Smooth muscle cell of the brain vasculature (primary cell): ENCODE measurements at regions not wholly inside any gene's neighbourhood (a gene's known extent, or its start where the extent isn't known, plus 50 kb on each side); places are given as distances from the start of the nearest gene placed in this dataset.
"Not testable (repeated sequence)": the region's sequence is repeated elsewhere in the genome, so short reads cannot be mapped to it uniquely, and the experiment has no call there.

Source experiments
- DNase-seq: peaks from one replicate; pipeline ENCODE4 v3.0.0-alpha.2; 2012; ENCODE audit warnings: low read depth, low spot score

DNA sequence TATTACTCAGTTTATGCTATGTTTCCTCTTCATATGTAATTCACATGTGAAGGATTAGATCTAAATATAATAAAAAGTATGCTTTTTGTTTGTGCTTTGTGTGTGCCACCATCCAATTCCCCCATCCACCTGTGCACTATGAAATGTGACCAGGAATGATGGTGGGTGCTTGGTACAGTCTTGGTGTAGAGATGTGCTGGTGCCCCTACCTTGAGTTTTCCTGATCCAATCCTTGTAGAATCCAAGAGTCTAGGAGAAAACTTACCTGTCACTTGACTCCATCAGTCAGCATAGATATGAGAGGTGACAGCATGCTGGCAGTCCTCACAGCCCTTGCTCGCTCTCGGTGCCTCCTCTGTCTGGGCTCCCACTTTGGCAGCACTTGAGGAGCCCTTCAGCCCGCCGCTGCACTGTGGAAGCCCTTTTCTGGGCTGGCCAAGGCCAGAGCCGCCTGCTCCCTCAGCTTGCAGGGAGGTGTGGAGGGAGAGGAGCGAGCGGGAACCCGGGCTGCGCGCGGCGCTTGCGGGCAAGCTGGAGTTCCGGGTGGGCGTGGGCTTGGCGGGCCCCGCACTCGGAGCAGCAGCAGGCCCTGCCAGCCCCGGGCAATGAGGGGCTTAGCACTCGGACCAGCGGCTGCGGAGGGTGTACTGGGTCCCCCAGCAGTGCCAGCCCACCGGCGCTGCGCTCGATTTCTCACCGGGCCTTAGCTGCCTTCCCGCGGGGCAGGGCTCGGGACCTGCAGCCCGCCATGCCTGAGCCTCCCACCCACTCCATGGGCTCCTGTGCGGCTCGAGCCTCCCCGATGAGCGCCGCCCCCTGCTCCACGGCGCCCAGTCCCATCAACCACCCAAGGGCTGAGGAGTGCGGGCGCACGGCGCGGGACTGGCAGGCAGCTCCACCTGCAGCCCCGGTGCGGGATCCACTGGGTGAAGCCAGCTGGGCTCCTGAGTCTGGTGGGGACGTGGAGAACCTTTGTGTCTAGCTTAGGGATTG lies 874.7 kb downstream of the PLA2G4A start:
- DNase-seq, result not testable (repeated sequence)

DNA sequence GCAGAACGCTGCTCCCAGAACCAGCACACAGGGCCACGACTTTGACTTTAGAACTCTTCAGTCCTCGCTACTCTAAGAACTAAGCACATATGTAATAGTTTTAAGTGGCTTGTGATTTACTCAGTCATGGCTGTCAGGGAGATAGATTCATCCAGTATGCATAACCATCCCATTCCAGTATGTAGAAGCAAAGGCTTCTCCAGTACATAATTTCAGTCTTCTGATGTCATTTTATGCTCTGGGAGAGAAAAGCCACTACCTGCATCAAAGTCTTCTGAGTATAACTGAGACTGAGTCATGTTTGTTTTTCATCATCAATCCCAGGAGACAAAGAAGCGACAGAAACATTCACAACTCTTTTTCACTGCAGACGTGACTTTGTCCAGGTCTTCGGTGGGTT lies 885.7 kb downstream of the PLA2G4A start:
- no peak for DNase-seq

DNA sequence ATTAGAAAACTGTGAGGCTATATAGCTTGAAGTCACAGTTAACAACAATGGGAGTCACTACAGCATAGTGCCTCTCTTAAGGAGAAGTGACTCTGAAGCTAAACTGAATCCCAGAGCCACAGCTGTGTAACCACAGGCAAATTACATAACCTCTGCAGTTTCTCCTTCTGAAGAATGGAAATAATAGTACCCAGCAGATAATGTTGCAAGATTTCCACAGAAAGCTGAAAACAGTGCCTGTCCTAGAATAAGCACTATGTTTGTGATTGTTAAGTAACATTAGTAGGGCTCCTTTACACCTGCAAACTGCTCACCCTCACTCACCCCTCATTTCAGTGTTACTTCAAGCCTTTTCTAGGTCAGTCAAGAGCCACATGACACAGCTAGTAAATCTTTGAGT lies 886.7 kb downstream of the PLA2G4A start:
- no peak for DNase-seq

DNA sequence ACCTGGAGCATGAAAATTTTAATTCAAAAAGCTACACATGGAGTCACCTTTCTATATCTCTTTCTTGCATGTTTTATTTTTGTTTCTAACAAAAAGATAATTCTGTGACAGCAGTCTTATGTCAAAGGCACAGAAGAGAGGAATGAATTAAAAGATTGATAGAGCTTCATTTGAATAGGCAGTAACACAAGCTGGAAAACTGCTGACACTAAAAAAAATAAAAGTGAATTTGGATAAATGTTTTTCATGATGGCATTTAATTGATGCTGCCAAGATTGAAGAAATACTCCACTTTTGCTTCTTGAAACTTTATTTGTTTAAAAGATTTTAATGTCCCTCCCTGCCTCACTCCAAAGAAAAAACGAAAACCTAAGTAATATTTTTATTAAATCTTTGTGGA lies 887.4 kb downstream of the PLA2G4A start:
- no peak for DNase-seq

DNA sequence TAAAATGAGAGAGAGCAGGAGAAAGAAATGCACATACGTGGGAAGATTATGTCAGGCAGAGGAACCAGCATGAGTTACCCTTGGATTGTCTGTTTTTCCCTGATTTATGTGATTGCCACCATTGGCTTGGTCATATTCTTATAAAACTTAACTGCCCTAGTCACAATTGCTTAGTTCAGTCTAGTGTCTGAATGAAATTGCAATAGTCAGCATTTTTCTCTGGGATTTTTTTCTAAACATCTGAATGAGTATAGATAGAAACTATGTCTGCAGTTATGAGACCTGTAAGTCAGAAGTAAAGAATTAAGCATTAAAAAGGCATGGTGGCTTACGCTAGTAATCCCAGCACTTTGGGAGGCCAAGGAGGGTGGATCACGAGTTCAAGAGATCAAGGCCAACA lies 889.8 kb downstream of the PLA2G4A start:
- DNase-seq, result no peak

DNA sequence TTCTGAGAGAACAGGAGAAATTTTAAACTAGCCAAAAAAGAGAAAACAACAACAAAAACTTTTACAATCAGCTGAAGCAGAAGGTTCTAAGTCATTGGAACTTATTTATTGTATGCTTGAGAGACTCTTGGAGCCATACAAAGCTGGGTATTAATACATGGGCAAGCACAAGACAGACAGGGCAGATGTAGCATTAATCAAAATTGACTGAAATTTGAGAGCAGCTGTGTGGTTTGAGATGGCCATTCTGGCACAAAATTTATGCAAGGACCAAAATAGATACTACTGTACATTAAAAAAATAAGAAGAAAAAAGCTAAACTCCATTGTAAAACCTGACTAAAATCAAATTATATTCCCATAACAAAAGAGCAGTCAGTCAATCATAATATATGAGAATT lies 892.5 kb downstream of the PLA2G4A start:
- DNase-seq, result no peak

DNA sequence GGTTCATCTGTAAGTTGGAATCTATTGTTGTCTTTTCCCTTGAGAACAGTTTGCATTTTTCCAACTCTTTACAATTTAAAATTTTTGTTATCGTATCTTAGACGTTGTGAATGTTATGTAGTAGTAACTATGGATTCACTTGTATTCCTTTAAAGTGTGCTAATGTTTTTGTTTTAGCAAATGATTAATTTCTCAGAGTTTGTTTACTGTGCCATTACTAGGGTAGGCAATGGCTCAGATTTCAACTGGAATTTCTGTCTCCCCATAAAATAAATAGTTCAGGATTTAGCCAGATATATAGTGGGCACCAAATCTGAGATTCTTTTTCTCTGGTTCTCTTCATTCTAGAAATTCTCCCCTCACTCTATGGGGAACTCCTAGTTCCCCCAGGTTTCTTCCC lies 896.5 kb downstream of the PLA2G4A start:
- no peak for DNase-seq

DNA sequence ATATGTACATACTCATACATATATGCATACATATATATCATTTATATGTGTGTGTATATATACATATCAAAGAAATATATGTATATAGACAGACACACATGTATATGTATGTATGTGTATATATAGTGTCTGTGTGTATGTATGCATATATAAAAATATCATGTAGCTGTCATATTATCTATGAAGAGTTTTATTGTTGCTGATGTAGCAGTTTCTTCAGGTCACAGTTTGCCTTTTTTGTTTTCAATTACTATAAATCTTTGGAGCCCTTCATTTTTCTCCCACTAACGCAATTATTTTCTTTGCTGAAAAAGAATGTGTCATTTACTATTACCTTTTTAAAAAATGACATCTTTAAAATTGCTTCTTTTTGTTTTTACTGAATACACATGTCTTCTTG lies 904.5 kb downstream of the PLA2G4A start:
- no peak for DNase-seq

DNA sequence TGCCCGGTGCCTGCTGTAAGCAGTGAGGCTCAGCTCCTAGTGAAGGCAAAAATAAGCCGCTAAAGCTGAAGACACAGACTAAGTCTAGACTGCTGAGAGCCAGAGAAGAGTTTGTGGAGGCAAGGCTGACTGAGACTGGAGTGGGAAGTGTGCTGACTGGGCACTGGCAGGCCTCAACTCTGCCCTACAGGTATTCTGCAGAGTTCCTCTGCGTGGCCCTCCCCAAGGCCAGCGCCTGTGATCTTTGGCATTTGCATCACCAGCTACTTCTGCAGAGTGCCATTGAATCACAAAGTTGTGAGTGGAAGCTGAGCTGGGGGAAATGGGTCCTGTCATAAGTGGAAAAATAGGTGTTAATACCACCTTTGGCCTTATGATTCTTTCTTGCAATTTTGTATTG lies 905.7 kb downstream of the PLA2G4A start:
- no peak for DNase-seq

DNA sequence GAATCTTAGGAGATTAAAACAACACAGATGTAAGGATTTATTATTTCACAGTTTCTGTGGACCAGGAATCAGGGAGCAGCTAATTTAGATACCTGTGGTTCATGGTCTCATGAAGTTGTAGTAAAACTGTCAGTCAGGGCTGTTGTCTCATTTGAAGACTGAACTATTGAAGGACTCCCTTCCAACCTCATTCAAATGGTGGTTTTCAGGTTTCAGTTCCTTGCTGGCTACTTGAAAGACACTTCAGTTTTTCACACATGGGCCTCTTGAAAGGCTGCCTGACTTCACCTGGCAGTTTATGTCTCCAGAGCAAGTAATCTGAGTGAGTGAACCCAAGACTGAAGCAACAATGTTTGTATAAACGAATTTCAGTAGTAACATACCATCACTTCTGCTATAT lies 915.9 kb downstream of the PLA2G4A start:
- no peak for DNase-seq

DNA sequence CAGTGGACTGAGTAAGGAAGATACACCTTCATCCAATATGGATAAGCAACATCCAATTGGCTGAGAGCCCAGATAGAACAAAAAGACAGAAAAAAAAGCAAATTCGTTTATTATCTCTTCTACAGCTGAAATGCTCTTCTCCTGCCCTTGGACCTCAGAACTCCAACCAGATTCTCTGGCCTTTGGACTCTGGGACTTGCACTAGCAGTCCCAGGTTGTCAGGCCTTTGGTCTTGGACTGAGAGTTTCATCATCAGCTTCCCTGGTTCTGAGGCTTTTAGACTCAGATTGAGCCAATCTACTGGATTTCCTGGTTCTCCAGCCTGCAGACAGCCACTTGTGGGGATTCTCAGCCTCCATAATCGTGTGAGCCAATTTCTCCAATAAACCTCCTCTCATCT lies 926.8 kb downstream of the PLA2G4A start:
- DNase-seq, result no peak

DNA sequence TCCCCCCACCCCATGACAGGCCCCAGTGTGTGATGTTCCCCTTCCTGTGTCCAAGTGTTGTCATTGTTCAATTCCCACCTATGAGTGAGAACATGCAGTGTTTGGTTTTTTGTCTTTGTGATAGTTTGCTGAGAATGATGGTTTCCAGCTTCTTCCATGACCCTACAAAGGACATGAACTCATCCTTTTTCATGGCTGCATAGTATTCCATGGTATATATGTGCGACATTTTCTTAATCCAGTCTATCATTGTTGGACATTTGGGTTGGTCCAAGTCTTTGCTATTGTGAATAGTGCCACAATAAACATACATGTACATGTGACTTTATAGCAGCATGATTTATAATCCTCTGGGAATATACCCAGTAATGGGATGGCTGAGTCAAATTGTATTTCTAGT lies 927.9 kb downstream of the PLA2G4A start:
- not testable (repeated sequence) for DNase-seq

DNA sequence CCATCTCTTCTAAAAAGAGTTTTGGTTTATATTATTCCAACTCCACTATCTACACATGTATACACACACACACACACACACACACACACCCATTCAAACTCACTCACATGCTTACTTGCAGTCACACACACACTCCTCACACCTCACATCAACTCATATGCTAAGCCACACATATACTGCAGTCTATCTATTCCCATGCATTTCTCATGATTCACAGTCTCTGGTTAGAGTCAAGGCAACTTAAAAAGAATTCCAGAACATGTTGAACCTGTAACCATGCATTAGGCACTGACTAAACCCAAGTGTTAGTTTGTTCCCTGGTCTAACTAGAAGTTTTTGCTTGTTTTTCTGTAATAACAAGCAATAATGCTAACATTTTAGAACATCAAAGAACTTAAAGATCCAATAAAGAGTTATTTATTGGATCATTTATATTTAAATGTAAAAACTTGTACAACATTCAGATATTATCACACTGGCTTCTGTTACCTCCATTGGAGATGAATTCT lies 931.1 kb downstream of the PLA2G4A start:
- DNase-seq, result no peak

DNA sequence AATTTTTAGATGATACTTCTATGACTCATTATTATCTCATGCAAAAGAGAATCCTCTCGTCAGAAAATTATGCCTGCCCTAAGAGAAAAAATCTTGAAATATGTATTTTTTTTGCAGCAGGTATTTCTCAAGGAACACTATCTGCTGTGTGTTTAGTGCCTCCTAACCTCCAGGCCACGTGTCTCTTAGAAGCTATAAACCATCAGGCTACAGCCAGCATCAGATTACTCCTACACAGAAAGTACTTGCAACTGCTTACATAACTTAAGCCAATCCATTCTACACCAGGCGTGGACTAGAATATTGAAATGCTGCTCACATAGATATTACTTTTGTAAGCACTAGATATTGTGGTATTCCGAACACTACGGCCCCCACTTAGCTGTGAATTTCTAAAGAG lies 933.4 kb downstream of the PLA2G4A start:
- DNase-seq, result no peak

DNA sequence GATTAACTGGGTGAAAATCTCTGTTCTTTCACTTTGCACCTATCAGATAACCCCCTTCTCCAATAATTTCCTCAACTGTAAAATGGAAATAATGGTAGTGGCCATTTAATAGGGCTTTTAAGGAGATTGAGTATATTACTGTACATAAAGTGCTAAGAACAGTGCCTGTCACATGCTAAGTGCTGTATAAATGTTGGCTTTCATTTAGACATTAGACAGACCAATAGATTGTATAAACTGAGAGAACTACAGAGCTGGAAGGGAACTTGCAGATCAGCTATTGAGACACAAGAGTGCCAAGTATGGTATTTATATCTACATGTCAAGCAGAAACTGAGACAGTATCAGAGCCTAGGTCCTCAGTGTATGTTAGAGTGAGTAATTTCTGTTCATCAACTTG lies 934.7 kb downstream of the PLA2G4A start:
- DNase-seq, result no peak

DNA sequence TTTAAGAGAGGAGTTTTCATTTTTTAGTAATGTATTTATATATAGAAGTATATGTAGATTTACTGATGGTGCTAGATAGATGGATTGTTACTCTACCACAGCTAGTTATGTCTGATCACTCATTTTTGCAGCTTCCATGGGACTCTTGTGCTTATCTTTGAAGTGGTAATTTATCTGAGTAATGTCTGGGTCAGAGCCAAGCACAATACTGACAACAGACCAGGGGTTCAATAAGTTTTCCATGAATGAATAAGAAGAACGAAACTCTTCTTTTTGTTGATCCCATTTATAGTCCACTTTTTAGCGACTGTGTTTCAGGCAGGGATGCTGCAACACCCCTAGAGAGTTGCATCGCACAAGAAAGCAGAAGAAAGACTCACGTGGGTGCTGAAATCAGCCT lies 935.2 kb downstream of the PLA2G4A start:
- no peak for DNase-seq

DNA sequence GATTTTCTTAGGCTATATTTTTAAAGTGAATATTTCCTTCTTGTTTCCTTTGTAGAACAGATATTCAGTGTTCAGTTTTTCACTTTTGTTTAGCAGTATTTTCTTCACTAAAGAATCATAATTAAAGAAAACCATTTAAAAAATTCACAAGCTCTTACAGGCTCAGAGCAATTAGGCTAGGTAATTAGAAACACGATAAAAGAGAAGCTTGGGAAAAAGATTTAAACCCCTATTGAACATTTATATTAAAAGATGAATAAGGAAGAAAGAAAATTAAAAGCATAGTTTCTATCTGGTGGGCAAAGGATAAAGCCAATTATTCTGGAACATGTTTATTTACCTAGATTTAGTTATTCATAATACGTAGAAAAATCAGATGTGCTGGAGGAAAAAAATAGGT lies 942.6 kb downstream of the PLA2G4A start:
- no peak for DNase-seq

DNA sequence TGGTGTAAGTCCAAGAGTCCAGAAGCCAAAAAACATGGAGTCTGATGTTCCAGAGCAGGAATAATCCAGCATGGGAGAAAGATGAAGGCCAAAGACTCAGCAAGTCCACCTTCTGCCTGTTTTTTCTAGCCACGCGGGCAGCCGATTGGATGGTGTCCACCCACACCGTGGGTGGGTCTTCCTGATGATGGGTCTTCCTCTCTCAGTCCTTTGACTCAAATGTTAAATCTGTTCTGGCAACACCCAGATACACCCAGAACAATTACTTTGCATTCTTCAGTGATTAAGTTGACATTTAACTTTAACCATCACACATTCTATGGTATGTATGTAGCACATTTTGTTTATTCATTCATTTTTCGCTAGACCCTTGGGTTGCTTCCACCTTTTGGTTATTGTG lies 944.4 kb downstream of the PLA2G4A start:
- no peak for DNase-seq

DNA sequence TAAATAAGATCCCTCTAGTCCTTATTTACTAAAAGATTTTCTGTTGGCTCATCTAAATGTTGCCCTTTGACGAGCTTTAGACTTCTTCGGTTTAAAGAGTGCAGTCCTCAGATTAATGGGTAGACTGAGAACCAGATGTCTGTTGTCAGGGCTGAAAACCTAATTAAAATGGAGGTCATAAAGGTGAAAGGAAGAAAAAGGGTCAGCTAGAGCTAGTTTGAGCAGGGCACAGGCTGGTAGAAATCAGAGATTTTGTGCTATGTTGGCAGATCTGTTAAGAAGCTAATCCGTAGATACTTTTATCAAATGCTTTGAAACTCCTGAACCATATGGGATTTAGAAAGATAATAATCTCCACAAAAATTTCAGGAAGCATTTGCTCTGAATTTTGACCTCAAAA lies 959.0 kb downstream of the PLA2G4A start:
- DNase-seq, result no peak

DNA sequence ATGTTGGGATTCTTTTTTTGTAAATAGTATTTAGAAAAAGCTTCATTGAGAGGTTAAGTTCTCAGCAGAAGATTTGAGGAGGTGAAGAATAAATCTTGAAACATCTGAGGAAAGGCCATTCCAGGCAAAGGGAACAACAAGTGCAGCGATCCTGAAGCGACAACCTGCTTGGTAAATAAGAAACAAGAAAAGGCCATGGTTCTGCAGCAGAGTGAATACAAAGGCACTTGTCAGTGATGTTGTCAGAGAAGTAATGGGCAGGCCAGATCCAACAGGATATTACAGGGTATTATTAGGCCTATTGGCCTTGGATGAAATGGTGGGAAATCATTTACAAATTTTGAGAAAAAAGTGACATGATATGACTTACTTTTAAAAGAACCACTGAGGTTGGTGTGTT lies 960.0 kb downstream of the PLA2G4A start:
- DNase-seq, result no peak

DNA sequence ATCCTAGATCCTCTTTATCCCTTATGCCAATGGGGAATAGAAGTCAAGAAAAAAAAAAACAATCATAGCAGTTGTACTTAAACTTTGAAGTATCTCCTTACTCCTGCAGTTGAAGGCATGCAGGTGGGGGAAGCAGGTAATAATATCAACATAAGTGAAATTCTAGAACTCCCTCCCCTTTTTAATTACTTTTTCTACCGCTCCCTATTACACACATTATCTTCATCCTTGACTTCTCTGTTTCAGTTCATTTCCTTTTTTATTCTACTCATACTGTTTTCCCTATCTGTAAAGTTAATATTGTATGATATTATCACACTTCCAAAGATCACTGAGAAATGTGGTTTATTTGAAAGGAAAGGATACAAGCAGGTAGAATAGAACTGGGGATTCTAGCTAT lies 962.0 kb downstream of the PLA2G4A start:
- DNase-seq, result no peak

DNA sequence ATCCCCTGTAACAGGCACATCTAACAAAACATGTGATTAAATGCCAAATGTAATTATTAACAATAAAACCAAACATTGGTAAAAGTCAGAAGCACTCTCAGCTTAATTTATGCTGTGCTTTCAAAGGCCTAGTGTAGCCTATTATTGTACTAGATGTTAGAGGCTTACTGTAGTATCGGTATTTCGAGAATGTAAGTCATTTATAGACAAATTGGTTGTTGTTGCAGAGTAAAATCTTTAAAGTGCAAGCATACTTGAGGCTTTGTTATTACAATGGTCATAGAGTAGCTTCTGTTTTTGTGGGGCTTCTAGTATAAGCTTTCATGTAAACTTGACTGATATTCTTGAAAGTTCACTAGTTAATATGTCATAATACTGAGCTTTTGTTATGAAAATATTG lies 965.8 kb downstream of the PLA2G4A start:
- no peak for DNase-seq

DNA sequence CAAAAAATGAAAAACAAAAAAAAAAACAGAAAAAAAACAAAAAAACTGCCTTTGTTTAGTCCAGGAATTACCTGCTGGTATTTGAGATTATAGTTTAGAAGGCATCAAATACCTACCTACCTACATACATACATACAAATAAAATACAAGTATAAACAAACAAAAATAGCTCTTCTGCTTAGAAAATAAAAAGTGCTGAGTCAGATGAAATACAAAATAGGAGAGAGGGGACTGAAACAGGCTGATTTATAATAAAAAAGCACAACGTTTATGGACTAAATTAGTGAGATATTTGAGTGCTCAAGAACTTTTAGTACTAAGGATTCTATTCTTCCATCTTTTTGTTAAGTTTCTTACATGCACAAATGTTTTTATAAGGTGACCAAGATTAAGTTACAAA lies 980.8 kb downstream of the PLA2G4A start:
- no peak for DNase-seq
